Fibroblast of lung (primary cell): ENCODE measurements at regions not wholly inside any gene's neighbourhood (a gene's known extent, or its start where the extent isn't known, plus 50 kb on each side); places are given as distances from the start of the nearest gene placed in this dataset.
"Not testable (repeated sequence)": the region's sequence is repeated elsewhere in the genome, so short reads cannot be mapped to it uniquely, and the experiment has no call there.

Experiments used
- DNase-seq, 2 donors: peaks; one replicate each; pipeline versions ENCODE4 v3.0.0 to v3.0.0-alpha.2; 2010; ENCODE audit warnings: low read depth in 2 of 2
- H2AFZ ChIP-seq: 2 replicates; pipeline ENCODE4 v1.5.1; 2012; ENCODE audit warnings: low read length, control low read depth, inconsistent platforms
- H3K27ac ChIP-seq: 2 replicates; pipeline ENCODE4 v1.5.1; 2011; ENCODE audit warnings: low read length, control low read depth; ENCODE audit not compliant: insufficient read depth
- H3K27me3 ChIP-seq: 2 replicates; pipeline ENCODE4 v1.5.1; 2011; ENCODE audit warnings: mild to moderate bottlenecking, low read length; ENCODE audit not compliant: control insufficient read depth, insufficient read depth
- H3K36me3 ChIP-seq: 2 replicates; pipeline ENCODE4 v1.5.1; 2011; ENCODE audit warnings: low read length; ENCODE audit not compliant: control insufficient read depth, insufficient read depth
- H3K4me1 ChIP-seq: 2 replicates; pipeline ENCODE4 v1.5.1; 2011; ENCODE audit warnings: low read length; ENCODE audit not compliant: control insufficient read depth, insufficient read depth; ENCODE audit errors: extremely low read depth
- H3K4me2 ChIP-seq: 2 replicates; pipeline ENCODE4 v1.5.1; 2011; ENCODE audit warnings: low read length, control low read depth; ENCODE audit not compliant: insufficient read depth; ENCODE audit errors: extremely low read depth
- H3K4me3 ChIP-seq, 4 experiments: fragments of 200-600 bp in 1 of 4; sonication (generic) in 1 of 4; replicated peaks in 1 of 4; 2 replicates each; pipeline ENCODE4 v1.5.1; 2011 to 2016; ENCODE audit warnings: low read length in 4 of 4, low read depth in 3 of 4, mild to moderate bottlenecking in 3 of 4, control low read depth in 2 of 4, inconsistent platforms in 1 of 4, mixed read lengths in 1 of 4; ENCODE audit not compliant: insufficient read depth in 1 of 4; ENCODE audit errors: control extremely low read depth in 1 of 4
- H3K79me2 ChIP-seq: 2 replicates; pipeline ENCODE4 v1.5.1; 2012; ENCODE audit warnings: mild to moderate bottlenecking, low read length, inconsistent platforms; ENCODE audit not compliant: control insufficient read depth, insufficient read depth
- H3K9ac ChIP-seq: 2 replicates; pipeline ENCODE4 v1.5.1; 2011; ENCODE audit warnings: mild to moderate bottlenecking, low read length, control low read depth; ENCODE audit not compliant: insufficient read depth
- H3K9me3 ChIP-seq: 2 replicates; pipeline ENCODE4 v1.5.1; 2012; ENCODE audit warnings: low read depth, low read length; ENCODE audit not compliant: control insufficient read depth, insufficient read depth
- H4K20me1 ChIP-seq: 2 replicates; pipeline ENCODE4 v1.5.1; 2011; ENCODE audit warnings: low read length; ENCODE audit not compliant: control insufficient read depth, insufficient read depth; ENCODE audit errors: extremely low read depth
- CTCF ChIP-seq, 2 donors: IDR thresholded peaks in 1 of 2; conservative IDR thresholded peaks in 1 of 2; 1 replicate in 1 of 2; 2 replicates in 1 of 2; pipeline ENCODE4 v1.5.1; 2011 to 2012; ENCODE audit warnings: low read length in 2 of 2, control low read depth in 1 of 2, inconsistent platforms in 1 of 2, low read depth in 1 of 2, mild to moderate bottlenecking in 1 of 2
- EZH2 ChIP-seq: IDR thresholded peaks from 2 replicates; pipeline ENCODE4 v1.5.1; 2012; ENCODE audit warnings: low read length, control low read depth, mild to moderate bottlenecking; ENCODE audit errors: missing control alignments

GRCh38 chr15:93348711-93349545 lies 259.9 kb upstream of the RGMA start:
- TF ChIP-seq EZH2: no peak
- TF ChIP-seq CTCF (conservative IDR thresholded peaks at IDR 0.05 in 1 of 2, IDR thresholded peaks at IDR 0.05 in 1 of 2; ENCODE audit: low read depth in 1 of 2, low read length in 2 of 2): no peak
- Histone ChIP-seq H3K36me3 (no peaks in the 10 kb centered on the region), H3K79me2 (no peaks in the 10 kb centered on the region), H3K4me2 (no peak overlapping the region), H3K27ac (no peak overlapping the region), H3K27me3 (no peaks in the 10 kb centered on the region), H3K9ac (no peak overlapping the region), H3K4me1 (no peaks in the 10 kb centered on the region), H3K9me3 (no peaks in the 10 kb centered on the region), H2AFZ (no peak overlapping the region), H3K4me3 (no peak overlapping the region), H4K20me1 (no peaks in the 10 kb centered on the region)
- no peak for DNase-seq

DNA sequence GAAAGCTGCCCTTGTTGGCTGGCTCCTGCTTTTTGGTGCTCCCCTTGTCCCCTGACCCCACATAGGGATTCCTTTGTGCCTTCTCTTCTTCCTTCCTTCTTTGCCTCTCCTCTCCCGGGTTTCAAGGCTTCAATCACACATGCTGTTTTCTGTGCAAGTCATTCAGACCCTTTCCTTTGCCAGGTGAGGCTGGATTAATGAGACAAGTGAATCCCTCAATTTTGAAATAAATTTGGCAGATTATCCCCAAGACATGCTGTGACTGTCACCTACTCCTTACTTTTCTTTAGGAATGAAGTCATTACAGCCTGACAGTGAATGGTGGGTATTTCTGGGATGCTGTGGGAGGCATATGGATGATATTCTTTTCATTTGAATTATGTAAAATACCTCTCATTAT lies 259.0 kb upstream of the RGMA start:
- Histone ChIP-seq H3K9me3 (no peaks in the 10 kb centered on the region), H3K4me2 (no peak overlapping the region), H2AFZ (no peak overlapping the region), H3K4me1 (no peaks in the 10 kb centered on the region), H3K27ac (no peak overlapping the region), H3K9ac (no peak overlapping the region), H4K20me1 (no peaks in the 10 kb centered on the region), H3K36me3 (no peaks in the 10 kb centered on the region), H3K4me3 (no peak overlapping the region), H3K79me2 (no peaks in the 10 kb centered on the region), H3K27me3 (no peaks in the 10 kb centered on the region)
- DNase-seq: no peak
- no peak for TF ChIP-seq EZH2
- TF ChIP-seq CTCF (conservative IDR thresholded peaks at IDR 0.05 in 1 of 2, IDR thresholded peaks at IDR 0.05 in 1 of 2; ENCODE audit: low read depth in 1 of 2, low read length in 2 of 2): no peak

- no peaks in the 10 kb centered on the region for H3K4me1 ChIP-seq
- no peak for TF ChIP-seq EZH2
- no peak for TF ChIP-seq CTCF (conservative IDR thresholded peaks at IDR 0.05 in 1 of 2, IDR thresholded peaks at IDR 0.05 in 1 of 2; ENCODE audit: low read depth in 1 of 2, low read length in 2 of 2)
Observed at GRCh38 chr15:93345981-93346380, 257.0 kb upstream of the RGMA start.

GRCh38 chr15:93343402-93343801 lies 254.4 kb upstream of the RGMA start:
- not testable (repeated sequence) for H3K36me3 ChIP-seq, H3K4me1 ChIP-seq, H3K4me3 ChIP-seq, H3K79me2 ChIP-seq, H4K20me1 ChIP-seq, H3K27me3 ChIP-seq, H3K4me2 ChIP-seq, H3K9me3 ChIP-seq, DNase-seq, H3K9ac ChIP-seq, H2AFZ ChIP-seq, H3K27ac ChIP-seq

More at GRCh38 chr15:93345981-93346380, 257.0 kb upstream of the RGMA start:
- no peaks in the 10 kb centered on the region for H3K79me2 ChIP-seq
- H3K27me3 ChIP-seq: no peaks in the 10 kb centered on the region
- H3K4me3 ChIP-seq: no peak overlapping the region
- no peak for DNase-seq
- H3K9ac ChIP-seq: no peak overlapping the region
- H4K20me1 ChIP-seq: no peaks in the 10 kb centered on the region
- no peak overlapping the region for H3K27ac ChIP-seq
- H2AFZ ChIP-seq: no peak overlapping the region
- H3K4me2 ChIP-seq: no peak overlapping the region
- no peaks in the 10 kb centered on the region for H3K36me3 ChIP-seq
- no peaks in the 10 kb centered on the region for H3K9me3 ChIP-seq
